K562 (cell line): ENCODE measurements at regions not wholly inside any gene's neighbourhood (a gene's known extent, or its start where the extent isn't known, plus 50 kb on each side); places are given as distances from the start of the nearest gene placed in this dataset.

Experiments used
- ATAC-seq: fragments of 200-7000 bp; cut with Tn5 transposase; 3 replicates; pipeline ENCODE4 v1.9.1; 2020; ENCODE audit warnings: moderate library complexity
- BruUV-seq: library from RNA; stranded (reverse); fragments of 400-500 nt; replicated peaks from 2 replicates; lab custom pipeline; 2021; lab: Mats Ljungman, UMichigan
- CTCF ChIA-PET: fragments of 300-600 bp; formaldehyde crosslinking; extraction: SDS; loops from one replicate; lab custom pipeline; 2021; ENCODE audit warnings: low intra/inter-chr PET ratio; lab: Yijun Ruan, JAX
- POLR2A ChIA-PET: fragments of 300-600, 350-650 bp; sonication (Branson Sonifier 250); formaldehyde crosslinking; extraction: SDS; loops from one replicate; lab custom pipeline; 2021; ENCODE audit warnings: antibody characterized with exemption, inconsistent platforms; lab: Yijun Ruan, JAX
- DNase-seq, 4 experiments: peaks; one replicate each; pipeline versions ENCODE4 v3.0.0 to v3.0.0-alpha.2; 2011 to 2018; ENCODE audit warnings: low spot score in 3 of 4, mixed read lengths in 3 of 4; ENCODE audit errors: extremely low read depth in 1 of 4
- FAIRE-seq: peaks from 2 replicates; lab custom pipeline; 2011; peaks lifted over from hg19 to GRCh38; lab: Jason Lieb, UNC
- H2AFZ ChIP-seq: 2 replicates; pipeline ENCODE4 v1.6.0; 2011; ENCODE audit warnings: low read depth, low read length, control low read depth, inconsistent platforms
- H3K27ac ChIP-seq: fragments of 200-600 bp; 3 replicates; pipeline ENCODE4 v1.8.0; 2011; ENCODE audit warnings: low read depth, mild to moderate bottlenecking, control low read depth, inconsistent platforms, low read length, moderate library complexity, mixed read lengths; ENCODE audit errors: extremely low read depth
- H3K27me3 ChIP-seq, 2 experiments: fragments of 300-600 bp in 1 of 2; 2 replicates in 1 of 2; 3 replicates in 1 of 2; pipeline versions ENCODE4 v1.6.0 to v1.8.0; 2011; ENCODE audit warnings: inconsistent platforms in 2 of 2, low read length in 2 of 2, mild to moderate bottlenecking in 1 of 2, mixed read lengths in 1 of 2, moderate library complexity in 1 of 2; ENCODE audit not compliant: control insufficient read depth in 2 of 2, insufficient read depth in 2 of 2
- H3K36me3 ChIP-seq: fragments of 300-600 bp; 3 replicates; pipeline ENCODE4 v1.8.0; 2011; ENCODE audit warnings: mild to moderate bottlenecking, low read length, inconsistent platforms; ENCODE audit not compliant: control insufficient read depth, insufficient read depth
- H3K4me1 ChIP-seq, 2 experiments: fragments of 200-600 bp in 1 of 2; replicated peaks in 1 of 2; 2 replicates in 1 of 2; 3 replicates in 1 of 2; pipeline versions ENCODE4 v1.5.1 to v1.8.0; 2011; ENCODE audit warnings: inconsistent platforms in 2 of 2, low read length in 2 of 2, mild to moderate bottlenecking in 1 of 2, mixed read lengths in 1 of 2, moderate library complexity in 1 of 2; ENCODE audit not compliant: control insufficient read depth in 2 of 2, insufficient read depth in 2 of 2
- H3K4me2 ChIP-seq: 2 replicates; pipeline ENCODE4 v1.6.1; 2011; ENCODE audit warnings: low read length, control low read depth, inconsistent platforms, mixed read lengths; ENCODE audit not compliant: insufficient read depth
- H3K4me3 ChIP-seq: fragments of 200-600 bp; sonication (generic), shearing (Covaris generic); 2 replicates; pipeline ENCODE4 v1.5.1; 2016; ENCODE audit warnings: control low read depth, inconsistent platforms
- H3K79me2 ChIP-seq: fragments of 200-600 bp; 3 replicates; pipeline ENCODE4 v1.8.0; 2011; ENCODE audit warnings: low read length, inconsistent platforms; ENCODE audit not compliant: control insufficient read depth, insufficient read depth
- H3K9ac ChIP-seq, 2 experiments: 2 replicates each; pipeline versions ENCODE4 v1.6.0 to v1.6.1; 2011; ENCODE audit warnings: low read depth in 2 of 2, low read length in 2 of 2, control low read depth in 1 of 2, inconsistent platforms in 1 of 2, mild to moderate bottlenecking in 1 of 2, mixed read lengths in 1 of 2; ENCODE audit not compliant: insufficient read depth in 1 of 2
- H3K9me1 ChIP-seq: one replicate; pipeline ENCODE4 v1.6.0; 2011; ENCODE audit warnings: inconsistent platforms, mild to moderate bottlenecking, low read length, moderate library complexity; ENCODE audit not compliant: control insufficient read depth, insufficient read depth
- H3K9me3 ChIP-seq: replicated peaks from 2 replicates; pipeline ENCODE4 v1.5.1; 2011; ENCODE audit warnings: low read depth, low read length, inconsistent platforms; ENCODE audit not compliant: control insufficient read depth, insufficient read depth
- H4K20me1 ChIP-seq: replicated peaks from 2 replicates; pipeline ENCODE4 v1.6.1; 2011; ENCODE audit warnings: low read length, inconsistent platforms, mixed read lengths; ENCODE audit not compliant: control insufficient read depth, insufficient read depth
- FUS ChIP-seq: fragments of 200-400 bp; formaldehyde crosslinking; optimal IDR thresholded peaks from 2 replicates; pipeline ENCODE3; 2017; ENCODE audit warnings: low read depth, low read length
- HNRNPL ChIP-seq: fragments of 200-400 bp; formaldehyde crosslinking; IDR thresholded peaks from 2 replicates; pipeline ENCODE4 v1.6.1; 2017; ENCODE audit warnings: low read depth, mild to moderate bottlenecking, low read length
- SOX6 ChIP-seq: fragments of 450-650 bp; IDR thresholded peaks from 2 replicates; pipeline ENCODE4 v1.6.1; 2014; ENCODE audit warnings: mild to moderate bottlenecking
- SREBF2 ChIP-seq: sonication (generic); formaldehyde crosslinking; IDR thresholded peaks from 2 replicates; pipeline ENCODE4 v1.4.0; 2020; ENCODE audit warnings: mild to moderate bottlenecking, missing genetic modification reagents
- XRCC5 ChIP-seq: fragments of 200-400 bp; formaldehyde crosslinking; IDR thresholded peaks from 2 replicates; pipeline ENCODE4 v1.6.1; 2017; ENCODE audit warnings: low read depth, mild to moderate bottlenecking, low read length
- ZNF311 ChIP-seq: fragments of 250-450 bp; sonication (Bioruptor Pico); IDR thresholded peaks from 2 replicates; pipeline ENCODE4 v1.4.0; 2020; ENCODE audit warnings: mild to moderate bottlenecking, moderate library complexity
- ZNF780A ChIP-seq: fragments of 250-450 bp; sonication (Bioruptor Pico); IDR thresholded peaks from 2 replicates; pipeline ENCODE4 v1.5.0; 2021; ENCODE audit warnings: mild to moderate bottlenecking
- WGBS: fragments of 100-300 bp; shearing (Covaris generic); methylation state at CpG from one replicate; pipeline ENCODE4 v1.1.6; 2016; ENCODE audit warnings: low coverage, mixed read lengths; ENCODE audit not compliant: insufficient coverage; ENCODE audit errors: missing lambda C conversion rate; 5-methylcytosine and 5-hydroxymethylcytosine counted together
- in situ Hi-C: fragments of 300-500 bp; cut with MboI; formaldehyde crosslinking; loops from 4 replicates; pipeline ENCODE4 v1.15.0; 2018; ENCODE audit warnings: inconsistent platforms, mixed read lengths
- intact Hi-C: fragments of 100-400 bp; cut with micrococcal nuclease; formaldehyde crosslinking; loops from 2 replicates; pipeline ENCODE4 v1.14.2; 2022
- TF ChIP-seq, protein P1 (sequence below): sonication (generic); formaldehyde crosslinking; IDR thresholded peaks from 2 replicates; pipeline ENCODE4 v1.8.0; 2022; ENCODE audit warnings: mild to moderate bottlenecking, missing genetic modification reagents, borderline replicate concordance
- TF ChIP-seq, protein P2 (sequence below): sonication (generic); formaldehyde crosslinking; IDR thresholded peaks from 2 replicates; pipeline ENCODE4 v1.8.1; 2023; ENCODE audit warnings: mild to moderate bottlenecking, missing genetic modification reagents
- TF ChIP-seq, protein P3 (sequence below): fragments of 450-650 bp; IDR thresholded peaks from 2 replicates; pipeline ENCODE4 v1.6.1; 2016; ENCODE audit warnings: mild to moderate bottlenecking
- TF ChIP-seq, protein P4 (sequence below): fragments of 450-650 bp; IDR thresholded peaks from 2 replicates; pipeline ENCODE4 v1.6.1; 2017; ENCODE audit warnings: antibody characterized with exemption
- TF ChIP-seq, protein P5 (sequence below): sonication (generic); formaldehyde crosslinking; IDR thresholded peaks from 2 replicates; pipeline ENCODE4 v1.8.0; 2022; ENCODE audit warnings: missing genetic modification reagents, mild to moderate bottlenecking, borderline replicate concordance

DNA sequence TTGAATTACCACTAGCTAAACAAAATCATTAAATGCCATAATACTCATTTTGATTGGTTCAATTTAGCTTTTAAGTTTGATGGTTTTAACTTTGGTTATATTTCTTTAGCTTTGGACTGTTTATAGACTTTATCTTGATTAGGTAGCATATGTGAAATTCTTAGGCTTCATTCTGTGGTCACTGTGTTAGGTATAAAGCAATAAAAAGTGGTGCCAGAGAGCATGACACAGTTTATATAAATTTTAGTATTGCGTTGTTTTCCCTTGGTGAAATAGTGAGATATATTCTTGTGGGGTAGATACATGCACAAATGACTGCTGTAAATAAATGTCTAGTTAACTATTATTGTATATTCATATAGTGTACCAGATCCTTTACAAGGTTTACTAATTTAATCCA, 474.2 kb upstream of the GRID2 start (continued):
- TF ChIP-seq, protein P1, sequence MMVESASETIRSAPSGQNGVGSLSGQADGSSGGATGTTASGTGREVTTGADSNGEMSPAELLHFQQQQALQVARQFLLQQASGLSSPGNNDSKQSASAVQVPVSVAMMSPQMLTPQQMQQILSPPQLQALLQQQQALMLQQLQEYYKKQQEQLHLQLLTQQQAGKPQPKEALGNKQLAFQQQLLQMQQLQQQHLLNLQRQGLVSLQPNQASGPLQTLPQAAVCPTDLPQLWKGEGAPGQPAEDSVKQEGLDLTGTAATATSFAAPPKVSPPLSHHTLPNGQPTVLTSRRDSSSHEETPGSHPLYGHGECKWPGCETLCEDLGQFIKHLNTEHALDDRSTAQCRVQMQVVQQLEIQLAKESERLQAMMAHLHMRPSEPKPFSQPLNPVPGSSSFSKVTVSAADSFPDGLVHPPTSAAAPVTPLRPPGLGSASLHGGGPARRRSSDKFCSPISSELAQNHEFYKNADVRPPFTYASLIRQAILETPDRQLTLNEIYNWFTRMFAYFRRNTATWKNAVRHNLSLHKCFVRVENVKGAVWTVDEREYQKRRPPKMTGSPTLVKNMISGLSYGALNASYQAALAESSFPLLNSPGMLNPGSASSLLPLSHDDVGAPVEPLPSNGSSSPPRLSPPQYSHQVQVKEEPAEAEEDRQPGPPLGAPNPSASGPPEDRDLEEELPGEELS (CRISPR knock-in tag), result no peak

DNA sequence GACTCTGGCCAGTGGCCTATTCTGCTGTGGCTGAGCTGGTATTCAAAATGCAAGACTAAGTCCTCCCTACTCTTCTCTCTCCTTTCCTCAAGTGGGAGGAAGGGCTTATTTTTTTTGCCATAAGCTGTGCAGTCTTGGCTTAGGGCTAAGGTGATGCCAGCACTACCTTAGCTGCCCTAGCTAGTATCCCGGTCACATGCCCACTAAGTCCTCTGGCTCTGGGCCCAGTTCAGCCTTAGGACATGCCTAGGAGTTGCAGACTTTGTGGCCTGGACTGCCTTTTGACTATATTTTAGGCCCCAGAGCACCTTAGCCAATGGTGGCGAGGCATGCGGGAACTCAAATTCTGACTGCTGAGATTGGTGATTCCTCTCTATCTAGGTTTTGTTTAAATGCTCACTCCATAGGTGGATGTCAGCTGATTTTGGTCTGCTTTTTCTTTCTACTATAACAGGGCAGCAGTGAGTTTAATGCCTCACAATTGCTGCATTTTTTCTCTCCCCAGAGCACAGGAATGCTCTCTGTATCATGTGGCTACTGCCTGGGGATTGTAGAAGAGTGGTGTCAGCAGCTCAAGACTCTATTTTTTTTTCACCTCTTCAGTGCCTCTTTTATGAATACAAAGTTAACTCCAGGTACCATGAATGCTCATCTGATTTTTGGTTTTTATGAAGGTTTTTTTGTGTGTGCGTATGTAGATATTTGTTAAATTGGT, 472.9 kb upstream of the GRID2 start:
- DNase-seq (no peak), ATAC-seq (no peak), FAIRE-seq (no peak)
- Histone ChIP-seq H3K4me2 (no peak overlapping the region), H2AFZ (no peak overlapping the region), H3K4me1 (no peaks in the 10 kb centered on the region), H3K36me3 (no peaks in the 10 kb centered on the region), H3K27me3 (no peaks in the 10 kb centered on the region), H3K9ac (no peak overlapping the region), H4K20me1 (no peaks in the 10 kb centered on the region), H3K4me3 (no peak overlapping the region), H3K27ac (no peak overlapping the region), H3K79me2 (no peaks in the 10 kb centered on the region), H3K9me3 (0 out of 2 replicates have a peak, but pooled peaks cover 3% of the 10 kb centered on the region), H3K9me1 (no peaks in the 10 kb centered on the region)
- intact Hi-C loops (no loop called here), in situ Hi-C loops (no loop called here)
- ChIA-PET CTCF (no interaction called here), POLR2A (no interaction called here)
- BruUV-seq, result no TSS peak
- 3% methylated on average over 4 of the region's 4 CpGs for WGBS
- TF ChIP-seq ZNF311 (CRISPR knock-in tag), result no peak
- no peak for TF ChIP-seq SOX6
- TF ChIP-seq, protein P2, sequence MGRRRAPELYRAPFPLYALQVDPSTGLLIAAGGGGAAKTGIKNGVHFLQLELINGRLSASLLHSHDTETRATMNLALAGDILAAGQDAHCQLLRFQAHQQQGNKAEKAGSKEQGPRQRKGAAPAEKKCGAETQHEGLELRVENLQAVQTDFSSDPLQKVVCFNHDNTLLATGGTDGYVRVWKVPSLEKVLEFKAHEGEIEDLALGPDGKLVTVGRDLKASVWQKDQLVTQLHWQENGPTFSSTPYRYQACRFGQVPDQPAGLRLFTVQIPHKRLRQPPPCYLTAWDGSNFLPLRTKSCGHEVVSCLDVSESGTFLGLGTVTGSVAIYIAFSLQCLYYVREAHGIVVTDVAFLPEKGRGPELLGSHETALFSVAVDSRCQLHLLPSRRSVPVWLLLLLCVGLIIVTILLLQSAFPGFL (CRISPR knock-in tag), result no peak
- TF ChIP-seq SREBF2 (CRISPR knock-in tag), result no peak
- TF ChIP-seq FUS, result no peak
- TF ChIP-seq XRCC5, result no peak
- no peak for TF ChIP-seq ZNF780A (CRISPR knock-in tag)
- TF ChIP-seq, protein P3, sequence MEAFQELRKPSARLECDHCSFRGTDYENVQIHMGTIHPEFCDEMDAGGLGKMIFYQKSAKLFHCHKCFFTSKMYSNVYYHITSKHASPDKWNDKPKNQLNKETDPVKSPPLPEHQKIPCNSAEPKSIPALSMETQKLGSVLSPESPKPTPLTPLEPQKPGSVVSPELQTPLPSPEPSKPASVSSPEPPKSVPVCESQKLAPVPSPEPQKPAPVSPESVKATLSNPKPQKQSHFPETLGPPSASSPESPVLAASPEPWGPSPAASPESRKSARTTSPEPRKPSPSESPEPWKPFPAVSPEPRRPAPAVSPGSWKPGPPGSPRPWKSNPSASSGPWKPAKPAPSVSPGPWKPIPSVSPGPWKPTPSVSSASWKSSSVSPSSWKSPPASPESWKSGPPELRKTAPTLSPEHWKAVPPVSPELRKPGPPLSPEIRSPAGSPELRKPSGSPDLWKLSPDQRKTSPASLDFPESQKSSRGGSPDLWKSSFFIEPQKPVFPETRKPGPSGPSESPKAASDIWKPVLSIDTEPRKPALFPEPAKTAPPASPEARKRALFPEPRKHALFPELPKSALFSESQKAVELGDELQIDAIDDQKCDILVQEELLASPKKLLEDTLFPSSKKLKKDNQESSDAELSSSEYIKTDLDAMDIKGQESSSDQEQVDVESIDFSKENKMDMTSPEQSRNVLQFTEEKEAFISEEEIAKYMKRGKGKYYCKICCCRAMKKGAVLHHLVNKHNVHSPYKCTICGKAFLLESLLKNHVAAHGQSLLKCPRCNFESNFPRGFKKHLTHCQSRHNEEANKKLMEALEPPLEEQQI, result no peak
- TF ChIP-seq, protein P4, sequence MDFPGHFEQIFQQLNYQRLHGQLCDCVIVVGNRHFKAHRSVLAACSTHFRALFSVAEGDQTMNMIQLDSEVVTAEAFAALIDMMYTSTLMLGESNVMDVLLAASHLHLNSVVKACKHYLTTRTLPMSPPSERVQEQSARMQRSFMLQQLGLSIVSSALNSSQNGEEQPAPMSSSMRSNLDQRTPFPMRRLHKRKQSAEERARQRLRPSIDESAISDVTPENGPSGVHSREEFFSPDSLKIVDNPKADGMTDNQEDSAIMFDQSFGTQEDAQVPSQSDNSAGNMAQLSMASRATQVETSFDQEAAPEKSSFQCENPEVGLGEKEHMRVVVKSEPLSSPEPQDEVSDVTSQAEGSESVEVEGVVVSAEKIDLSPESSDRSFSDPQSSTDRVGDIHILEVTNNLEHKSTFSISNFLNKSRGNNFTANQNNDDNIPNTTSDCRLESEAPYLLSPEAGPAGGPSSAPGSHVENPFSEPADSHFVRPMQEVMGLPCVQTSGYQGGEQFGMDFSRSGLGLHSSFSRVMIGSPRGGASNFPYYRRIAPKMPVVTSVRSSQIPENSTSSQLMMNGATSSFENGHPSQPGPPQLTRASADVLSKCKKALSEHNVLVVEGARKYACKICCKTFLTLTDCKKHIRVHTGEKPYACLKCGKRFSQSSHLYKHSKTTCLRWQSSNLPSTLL, result no peak
- TF ChIP-seq, protein P5, sequence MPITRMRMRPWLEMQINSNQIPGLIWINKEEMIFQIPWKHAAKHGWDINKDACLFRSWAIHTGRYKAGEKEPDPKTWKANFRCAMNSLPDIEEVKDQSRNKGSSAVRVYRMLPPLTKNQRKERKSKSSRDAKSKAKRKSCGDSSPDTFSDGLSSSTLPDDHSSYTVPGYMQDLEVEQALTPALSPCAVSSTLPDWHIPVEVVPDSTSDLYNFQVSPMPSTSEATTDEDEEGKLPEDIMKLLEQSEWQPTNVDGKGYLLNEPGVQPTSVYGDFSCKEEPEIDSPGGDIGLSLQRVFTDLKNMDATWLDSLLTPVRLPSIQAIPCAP (CRISPR knock-in tag), result no peak
- TF ChIP-seq HNRNPL, result no peak
